Erythroblast (primary cell): ENCODE measurements at regions not wholly inside any gene's neighbourhood (a gene's known extent, or its start where the extent isn't known, plus 50 kb on each side); places are given as distances from the start of the nearest gene placed in this dataset.

Experiments
- GATA1 ChIP-seq: IDR thresholded peaks from 2 replicates; pipeline ENCODE4 v1.6.1; 2011; ENCODE audit warnings: low read depth, mild to moderate bottlenecking, control low read depth, low read length, moderate library complexity
- POLR2A ChIP-seq: IDR thresholded peaks from 2 replicates; pipeline ENCODE4 v1.6.1; 2011; ENCODE audit warnings: mild to moderate bottlenecking, low read length

GRCh38 chr16:7038475-7038874, 294.2 kb upstream of the RBFOX1 start:
- no peak for TF ChIP-seq POLR2A
- TF ChIP-seq GATA1 = no peak
